ENCODE measurements at regions not wholly inside any gene's neighbourhood (a gene's known extent, or its start where the extent isn't known, plus 50 kb on each side); places are given as distances from the start of the nearest gene placed in this dataset.

DNA sequence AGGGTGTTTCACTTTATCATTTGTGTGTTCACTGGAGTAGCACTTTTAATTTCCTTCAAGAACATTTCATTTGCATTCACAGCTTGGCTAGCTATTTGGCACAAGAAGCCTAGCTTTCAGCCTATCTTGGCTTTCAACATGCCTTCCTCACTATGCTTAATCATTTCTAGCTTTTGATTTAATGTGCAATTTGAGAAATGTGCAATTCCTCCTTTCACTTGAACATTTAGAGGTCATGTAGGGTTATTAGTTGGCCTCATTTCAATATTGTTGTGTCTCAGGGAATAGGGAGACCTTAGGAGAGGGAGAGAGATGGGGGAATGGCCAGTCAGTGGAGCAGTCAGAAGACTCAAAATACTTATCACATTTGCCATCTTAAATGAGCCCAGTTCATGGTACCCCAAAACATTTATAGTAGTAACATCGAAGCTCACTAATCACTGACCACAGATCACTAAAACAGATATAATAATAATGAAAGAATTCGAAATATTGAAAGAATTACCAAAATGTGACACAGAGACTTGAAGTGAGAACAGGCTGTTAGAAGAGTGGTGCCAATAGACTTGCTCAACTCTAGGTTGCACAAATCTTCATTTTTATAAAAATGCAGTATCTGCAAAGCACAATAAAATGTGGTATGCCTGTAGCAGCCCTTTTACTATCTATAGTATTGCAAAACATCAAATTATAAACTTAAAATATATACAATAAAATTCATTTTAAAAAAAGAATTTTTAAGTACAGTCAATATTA, 561.2 kb downstream of the METTL4 start:
- intact Hi-C loops (cut with micrococcal nuclease) = no loop called here

DNA sequence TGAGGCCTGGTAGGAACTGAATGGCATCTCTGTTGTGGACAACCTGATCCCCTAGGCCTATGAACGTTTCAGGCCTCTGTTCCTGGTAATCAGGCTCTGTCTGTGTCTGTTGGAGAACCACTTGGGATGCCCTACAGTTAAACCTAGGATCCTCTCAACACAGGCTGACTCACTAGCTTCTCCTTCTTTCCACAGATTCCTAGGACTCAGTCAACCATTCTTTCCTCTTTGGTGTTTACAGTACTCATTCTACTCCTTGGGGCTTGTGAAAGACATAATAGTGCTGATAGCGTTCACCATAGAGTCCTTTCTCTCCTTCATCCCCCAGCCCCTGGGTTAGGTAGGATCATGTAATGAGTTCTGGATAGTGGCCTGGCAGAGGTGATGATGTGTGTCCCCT, 544.3 kb downstream of the METTL4 start:
- intact Hi-C loops (cut with micrococcal nuclease) = no loop called here

GRCh38 chr18:2027756-2028155, 543.5 kb downstream of the METTL4 start:
- intact Hi-C loops (cut with micrococcal nuclease) = no loop called here

GRCh38 chr18:2028986-2029385, 542.3 kb downstream of the METTL4 start:
- intact Hi-C loops (cut with micrococcal nuclease) = no loop called here

DNA sequence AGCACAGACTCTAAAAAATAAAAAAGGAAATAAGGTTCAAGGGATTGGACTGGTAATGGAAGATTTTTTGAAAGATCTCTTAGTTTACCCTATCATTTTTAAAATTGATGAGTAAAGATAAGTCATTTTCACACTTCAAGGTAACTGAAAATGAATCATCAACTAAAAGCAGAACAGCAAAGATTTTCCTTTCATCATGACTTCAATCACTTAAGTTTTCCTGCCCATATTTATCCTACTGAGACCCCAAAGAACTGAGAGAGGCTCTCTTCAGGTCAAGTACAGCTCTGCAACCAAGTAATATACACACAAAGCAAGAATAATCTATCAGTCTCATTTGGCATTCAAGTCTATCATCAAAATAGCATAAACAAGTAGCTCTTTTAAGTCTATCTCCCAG, 540.7 kb downstream of the METTL4 start:
- intact Hi-C loops (cut with micrococcal nuclease) = no loop called here

DNA sequence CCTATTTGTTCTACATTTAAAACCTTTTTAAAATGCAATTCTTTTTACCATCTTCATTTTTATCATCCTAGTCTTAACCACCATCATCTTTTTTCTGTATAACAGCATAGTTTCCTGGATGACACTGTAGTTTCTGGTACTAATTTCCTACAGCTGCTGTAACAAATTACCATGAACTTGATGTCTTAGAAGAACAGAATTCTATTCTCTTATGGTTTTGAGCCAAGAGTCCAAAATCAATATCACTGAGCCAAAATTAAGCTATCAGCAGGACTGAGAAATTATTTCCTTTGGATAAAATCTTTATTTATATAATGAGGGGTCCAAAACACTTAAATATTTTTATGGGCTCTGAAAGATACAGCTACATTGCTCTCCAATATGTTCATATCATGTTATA, 539.3 kb downstream of the METTL4 start:
- intact Hi-C loops (cut with micrococcal nuclease) = no loop called here

- intact Hi-C loops (cut with micrococcal nuclease) = no loop called here
Measured at GRCh38 chr18:2035056-2035455, 536.2 kb downstream of the METTL4 start.

DNA sequence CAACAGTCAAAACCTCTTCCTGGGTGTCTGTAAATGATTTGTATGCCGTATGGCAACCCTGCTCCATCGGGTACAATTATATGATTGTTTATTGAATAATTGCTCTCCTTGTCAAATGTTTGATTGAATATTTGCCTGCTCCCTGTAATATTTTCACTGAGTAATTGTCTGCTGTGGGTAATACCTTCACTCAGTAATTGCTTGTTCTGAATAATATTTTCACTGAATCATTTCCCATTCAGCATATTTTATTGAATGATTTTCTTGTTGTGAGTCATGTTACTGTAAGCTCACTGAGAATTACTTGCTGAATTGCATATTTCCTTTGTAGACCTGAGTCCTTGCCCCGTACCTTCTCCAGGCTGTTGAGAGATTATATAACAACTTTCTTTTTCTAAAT, 535.2 kb downstream of the METTL4 start:
- intact Hi-C loops (cut with micrococcal nuclease) = no loop called here

DNA sequence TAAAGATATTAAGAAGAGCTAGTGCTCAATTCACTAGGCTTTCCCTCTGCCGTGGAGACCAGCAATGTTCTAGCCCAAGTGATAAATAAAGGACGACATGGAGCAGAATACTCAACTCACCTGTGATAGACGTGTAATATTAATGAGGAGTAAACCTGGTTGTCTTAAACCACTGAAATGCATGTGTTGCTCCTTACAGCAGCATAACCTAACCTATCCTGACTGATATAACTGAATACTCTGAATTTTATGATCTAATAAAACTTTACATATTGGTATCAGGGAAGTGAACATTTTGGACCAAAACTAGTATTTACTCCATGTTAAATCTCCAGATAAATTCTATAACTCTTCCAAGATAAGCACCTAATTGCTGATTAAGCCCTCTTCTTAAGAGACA, 531.0 kb downstream of the METTL4 start:
- intact Hi-C loops (cut with micrococcal nuclease) = loop anchor here (10.0 kb wide), 1 partner anchor 1655 kb away; no protein-coding TSS in a partner anchor

DNA sequence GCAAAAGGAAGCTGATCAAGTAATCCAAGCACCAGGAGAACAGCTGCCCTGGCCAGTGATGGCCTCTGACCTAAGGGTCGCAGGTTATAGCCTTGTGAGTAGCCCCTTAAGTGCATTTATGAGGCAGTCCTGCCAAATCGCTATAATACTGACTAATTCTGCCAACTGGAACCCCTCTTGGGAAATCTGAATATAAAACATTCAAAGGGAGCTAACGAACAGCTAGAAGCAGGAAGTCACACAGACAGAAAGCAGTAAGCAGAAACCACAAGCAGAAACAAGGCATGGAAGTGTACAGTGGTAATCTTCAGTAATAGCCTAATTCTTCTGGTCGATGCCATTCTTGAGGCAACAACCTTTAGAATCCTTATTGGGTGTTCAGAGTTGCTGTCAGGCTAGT, 521.3 kb downstream of the METTL4 start:
- intact Hi-C loops (cut with micrococcal nuclease) = loop anchor here (10.0 kb wide), 1 partner anchor 1665 kb away; no protein-coding TSS in a partner anchor

- intact Hi-C loops (cut with micrococcal nuclease) = no loop called here
Measured at GRCh38 chr18:2050702-2051201, 520.6 kb downstream of the METTL4 start.

- intact Hi-C loops (cut with micrococcal nuclease) = no loop called here
Measured at GRCh38 chr18:2053490-2054089, 517.7 kb downstream of the METTL4 start.

GRCh38 chr18:2059336-2059735, 512.0 kb downstream of the METTL4 start:
- intact Hi-C loops (cut with micrococcal nuclease) = no loop called here

DNA sequence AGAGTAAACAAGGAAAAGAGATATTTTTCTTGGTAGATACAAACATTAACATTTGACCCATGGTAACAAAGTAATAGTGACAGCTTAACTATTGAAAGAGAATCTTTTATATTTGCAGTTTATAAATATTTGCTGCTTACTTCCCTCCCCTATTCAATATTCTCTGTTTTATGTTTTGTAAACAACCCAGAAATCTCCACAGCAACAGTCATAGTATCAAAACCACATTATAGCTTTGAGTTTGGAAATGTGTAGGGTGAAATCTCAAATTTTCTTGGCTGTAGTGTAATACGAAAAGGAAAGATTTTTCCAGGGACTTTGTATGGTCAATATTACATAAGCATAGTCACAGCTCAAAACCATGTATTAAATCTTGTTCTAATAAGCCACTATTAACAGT, 511.2 kb downstream of the METTL4 start:
- intact Hi-C loops (cut with micrococcal nuclease) = no loop called here

GRCh38 chr18:2070631-2071030, 500.7 kb downstream of the METTL4 start:
- intact Hi-C loops (cut with micrococcal nuclease) = no loop called here

GRCh38 chr18:2075499-2075898, 495.8 kb downstream of the METTL4 start:
- intact Hi-C loops (cut with micrococcal nuclease) = no loop called here

DNA sequence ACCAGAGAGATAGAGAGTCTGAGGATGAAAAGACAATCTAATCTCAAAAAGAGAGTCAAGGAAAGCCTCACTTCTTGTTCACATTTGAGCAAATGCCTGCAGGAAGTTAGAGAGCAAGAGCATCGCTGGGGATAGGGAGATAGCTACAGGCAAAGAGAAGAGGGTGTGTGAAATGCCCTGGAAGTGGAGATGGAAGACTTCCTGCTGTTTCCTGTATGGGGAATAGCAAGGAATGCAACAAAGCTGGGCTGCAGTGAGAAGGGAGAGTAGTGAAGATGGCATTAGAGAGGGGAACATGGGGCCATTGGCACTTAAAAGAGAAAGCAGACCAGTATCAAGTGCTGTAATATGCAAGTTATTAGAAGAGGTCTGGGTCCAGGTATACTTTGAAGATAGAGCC, 488.6 kb downstream of the METTL4 start:
- intact Hi-C loops (cut with micrococcal nuclease) = no loop called here

GRCh38 chr18:2083691-2084090, 487.6 kb downstream of the METTL4 start:
- intact Hi-C loops (cut with micrococcal nuclease) = no loop called here

- intact Hi-C loops (cut with micrococcal nuclease) = no loop called here
Measured at GRCh38 chr18:2086439-2086838, 484.9 kb downstream of the METTL4 start.

DNA sequence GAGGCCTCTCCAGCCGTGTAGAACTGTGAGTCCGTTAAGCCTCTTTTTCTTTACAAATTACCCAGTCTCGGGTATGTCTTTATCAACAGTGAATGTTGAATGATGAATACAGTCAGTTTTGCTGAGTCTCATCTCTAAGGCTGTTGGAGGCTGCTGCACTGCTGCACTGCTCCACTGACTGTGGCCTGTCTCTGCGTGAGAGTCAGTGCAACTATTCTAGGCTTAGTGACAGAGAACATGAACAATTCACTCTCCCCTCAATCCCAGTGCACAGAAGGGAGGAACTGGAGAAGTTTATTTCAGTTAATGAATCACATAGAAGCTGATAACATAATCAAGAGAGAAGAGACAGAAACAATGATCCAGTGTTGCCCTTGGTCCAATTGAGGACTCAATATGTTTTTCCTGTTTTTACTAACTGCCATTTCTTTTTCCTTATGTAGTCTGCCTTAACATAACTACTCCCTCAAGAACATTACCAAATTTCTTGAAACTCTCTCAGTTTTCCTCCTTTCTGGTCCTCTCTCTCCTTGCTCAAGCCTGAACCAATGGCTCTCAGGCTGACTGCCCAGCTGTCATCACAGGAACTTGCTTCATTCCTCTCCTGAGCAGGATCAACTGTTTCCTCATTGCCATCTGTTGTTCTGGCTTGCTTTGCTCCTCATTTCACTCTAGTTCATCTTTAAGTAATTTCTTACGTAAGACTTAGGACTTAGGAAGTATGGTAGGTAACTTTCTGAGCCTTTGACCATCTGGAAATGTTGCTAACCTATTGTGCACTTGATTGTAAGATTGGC, 483.2 kb downstream of the METTL4 start:
- intact Hi-C loops (cut with micrococcal nuclease) = no loop called here

DNA sequence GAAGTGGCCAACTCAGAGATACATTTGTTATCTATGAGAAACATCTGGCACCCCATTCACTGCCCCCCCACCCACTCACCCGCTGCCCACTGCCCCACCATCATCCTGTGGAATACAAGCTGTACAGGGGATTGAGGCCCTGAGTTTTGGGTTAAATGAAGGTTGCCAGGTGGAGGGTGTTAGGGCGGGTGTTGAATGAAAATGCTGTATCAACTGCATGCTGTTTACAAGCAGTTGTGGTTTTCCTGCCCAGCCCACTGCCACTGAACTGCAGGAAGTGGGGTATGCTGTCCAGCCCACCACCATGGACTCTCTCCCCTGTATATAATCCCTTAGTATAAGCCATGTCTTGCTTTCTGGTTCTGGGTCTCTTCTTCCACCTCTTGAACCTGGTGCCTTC, 481.9 kb downstream of the METTL4 start:
- intact Hi-C loops (cut with micrococcal nuclease) = no loop called here

DNA sequence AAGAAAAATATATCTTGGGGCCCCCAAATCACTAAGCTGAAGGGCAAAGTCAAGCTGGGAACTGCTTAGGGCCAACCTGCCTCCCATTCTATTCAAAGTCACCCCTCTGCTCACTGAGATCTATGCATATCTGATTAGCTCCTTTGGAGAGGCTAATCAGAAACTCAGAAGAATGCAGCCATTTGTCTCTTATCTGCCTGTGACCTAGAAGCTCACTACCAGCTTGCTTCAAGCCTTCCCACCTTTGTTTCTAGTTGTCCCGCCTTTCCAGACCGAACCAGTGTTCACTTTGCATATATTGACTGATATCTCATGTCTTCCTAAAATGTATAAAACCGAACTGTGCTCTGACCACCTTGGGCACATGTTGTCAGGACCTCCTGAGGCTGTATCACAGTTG, 479.4 kb downstream of the METTL4 start:
- intact Hi-C loops (cut with micrococcal nuclease) = no loop called here

Data from T-helper 1 cell treated with Interleukin-12 subunit alpha and Interleukin-12 subunit beta and Interleukin-4 antibody, amounts not matched to agents 30 ng/mL and 1 ng/mL, for 36 hours (primary cell).